Activated naive CD4-positive, alpha-beta T cell treated with anti-CD3 and anti-CD28 coated beads, Interleukin-2, amount 10 ng/mL, durations not matched to agents 7 days and 5 days (primary cell): ENCODE measurements at regions not wholly inside any gene's neighbourhood (a gene's known extent, or its start where the extent isn't known, plus 50 kb on each side); places are given as distances from the start of the nearest gene placed in this dataset.

Experiments
- CTCF ChIA-PET: fragments of 350-600 bp; sonication (Branson Sonifier 250); formaldehyde crosslinking; loops from one replicate; lab custom pipeline; 2021; ENCODE audit warnings: antibody characterized with exemption; lab: Charles Lee
- DNase-seq: peaks from one replicate; pipeline ENCODE4 v3.0.0-alpha.2; 2020
- H3K27ac Mint-ChIP-seq: one replicate; pipeline ENCODE4 v1.8.0; 2021; ENCODE audit warnings: mild to moderate bottlenecking, moderate library complexity, mixed read lengths
- H3K27me3 Mint-ChIP-seq: one replicate; pipeline ENCODE4 v1.8.0; 2021; ENCODE audit warnings: mild to moderate bottlenecking, mixed read lengths
- H3K36me3 Mint-ChIP-seq: one replicate; pipeline ENCODE4 v1.8.0; 2021; ENCODE audit warnings: mixed read lengths
- H3K4me1 Mint-ChIP-seq: one replicate; pipeline ENCODE4 v1.8.0; 2021; ENCODE audit warnings: mixed read lengths
- H3K4me3 Mint-ChIP-seq: one replicate; pipeline ENCODE4 v1.8.0; 2021; ENCODE audit warnings: mild to moderate bottlenecking, moderate library complexity, mixed read lengths
- H3K9me3 Mint-ChIP-seq: one replicate; pipeline ENCODE4 v1.8.0; 2021; ENCODE audit warnings: mixed read lengths

- no peak for DNase-seq
- no peaks in the 10 kb centered on the region for H3K4me1 Mint-ChIP-seq
- CTCF ChIA-PET = no interaction called here
- H3K27me3 Mint-ChIP-seq = no peaks in the 10 kb centered on the region
- no peak overlapping the region for H3K4me3 Mint-ChIP-seq
- peaks cover 2% of the 10 kb centered on the region for H3K9me3 Mint-ChIP-seq
- no peaks in the 10 kb centered on the region for H3K36me3 Mint-ChIP-seq
- no peak overlapping the region for H3K27ac Mint-ChIP-seq
These were observed 389.5 kb downstream of the KIF4B start for GRCh38 chr5:155402927-155403640.

- H3K27me3 Mint-ChIP-seq = no peaks in the 10 kb centered on the region
- H3K4me1 Mint-ChIP-seq = no peaks in the 10 kb centered on the region
- H3K9me3 Mint-ChIP-seq = peaks cover 2% of the 10 kb centered on the region
- CTCF ChIA-PET = no interaction called here
- H3K4me3 Mint-ChIP-seq = no peak overlapping the region
- no peak for DNase-seq
- no peak overlapping the region for H3K27ac Mint-ChIP-seq
- no peaks in the 10 kb centered on the region for H3K36me3 Mint-ChIP-seq
These were observed 393.3 kb downstream of the KIF4B start for GRCh38 chr5:155406815-155407214.

- Mint-ChIP-seq H3K4me3 (no peak overlapping the region), H3K4me1 (no peaks in the 10 kb centered on the region), H3K36me3 (no peaks in the 10 kb centered on the region), H3K27ac (no peak overlapping the region), H3K27me3 (no peaks in the 10 kb centered on the region), H3K9me3 (peaks cover 2% of the 10 kb centered on the region)
- CTCF ChIA-PET = interaction anchor here (0.6 kb wide), 1 partner anchor 822 kb away, joined by 3 read pairs; no protein-coding TSS in a partner anchor
- DNase-seq = no peak
These were observed 394.9 kb downstream of the KIF4B start for GRCh38 chr5:155408465-155408864.

- Mint-ChIP-seq H3K27me3 (no peaks in the 10 kb centered on the region), H3K4me3 (no peak overlapping the region), H3K27ac (no peak overlapping the region), H3K4me1 (no peaks in the 10 kb centered on the region), H3K36me3 (no peaks in the 10 kb centered on the region), H3K9me3 (no peaks in the 10 kb centered on the region)
- DNase-seq = no peak
- CTCF ChIA-PET = no interaction called here
These were observed 403.2 kb downstream of the KIF4B start for GRCh38 chr5:155416765-155417164.

DNA sequence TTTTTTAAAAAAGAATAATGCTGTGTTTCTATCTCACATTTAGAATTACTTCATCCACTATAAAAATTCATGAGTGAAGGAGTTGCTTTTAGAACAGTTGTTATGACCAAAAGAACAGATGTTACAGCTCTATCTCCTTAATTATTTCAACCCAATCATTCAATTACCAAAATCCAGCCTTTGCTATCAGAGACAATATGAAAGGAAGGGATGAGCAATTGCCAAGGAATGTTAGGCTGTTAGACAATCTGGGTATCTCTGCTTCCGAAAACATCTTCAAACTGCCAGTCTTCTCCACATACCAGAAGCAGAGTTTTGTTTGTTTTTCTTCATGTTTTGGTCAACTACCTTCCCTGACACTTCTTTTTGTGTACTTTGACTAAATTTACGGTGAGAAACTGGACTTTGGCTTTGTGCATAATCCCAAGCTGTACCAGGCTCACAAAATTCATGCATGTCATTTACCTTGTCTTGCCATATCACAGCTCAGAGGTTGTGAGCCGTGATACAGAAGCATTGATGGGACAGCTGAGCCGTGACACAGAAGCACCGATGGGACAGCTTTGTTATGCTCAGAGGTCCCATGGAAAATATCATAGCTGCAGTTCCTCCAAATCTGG lies 405.5 kb downstream of the KIF4B start:
- no peak overlapping the region for H3K27ac Mint-ChIP-seq
- CTCF ChIA-PET = no interaction called here
- no peak for DNase-seq
- H3K4me3 Mint-ChIP-seq = no peak overlapping the region
- H3K27me3 Mint-ChIP-seq = no peaks in the 10 kb centered on the region
- no peaks in the 10 kb centered on the region for H3K36me3 Mint-ChIP-seq
- no peaks in the 10 kb centered on the region for H3K4me1 Mint-ChIP-seq
- no peaks in the 10 kb centered on the region for H3K9me3 Mint-ChIP-seq

- no peaks in the 10 kb centered on the region for H3K9me3 Mint-ChIP-seq
- no peaks in the 10 kb centered on the region for H3K27me3 Mint-ChIP-seq
- H3K4me1 Mint-ChIP-seq = no peaks in the 10 kb centered on the region
- no peak for DNase-seq
- H3K4me3 Mint-ChIP-seq = no peak overlapping the region
- CTCF ChIA-PET = no interaction called here
- H3K36me3 Mint-ChIP-seq = no peaks in the 10 kb centered on the region
- no peak overlapping the region for H3K27ac Mint-ChIP-seq
These were observed 416.6 kb downstream of the KIF4B start for GRCh38 chr5:155430192-155430591.

DNA sequence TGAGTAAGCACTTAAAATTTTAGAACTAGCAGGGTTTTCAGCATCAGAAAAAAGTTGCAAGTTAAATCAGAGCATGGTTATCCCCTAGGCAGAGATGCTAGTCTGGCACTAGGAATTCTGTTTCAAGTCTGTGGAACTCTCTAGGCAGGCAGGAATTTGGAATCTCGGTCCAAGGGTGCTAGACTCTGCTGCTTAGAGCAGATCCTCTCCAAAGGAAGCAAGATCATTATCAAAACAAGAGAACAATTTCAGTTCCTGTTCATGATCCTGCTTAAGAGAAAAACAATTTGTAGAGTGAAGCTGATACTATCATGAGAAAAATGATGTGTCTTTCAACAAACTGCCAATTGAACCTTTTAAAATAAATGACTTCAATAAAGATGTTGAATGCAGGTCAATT lies 420.7 kb downstream of the KIF4B start:
- Mint-ChIP-seq H3K4me1 (no peaks in the 10 kb centered on the region), H3K27me3 (no peaks in the 10 kb centered on the region), H3K27ac (no peak overlapping the region), H3K4me3 (no peak overlapping the region), H3K9me3 (peaks cover 4% of the 10 kb centered on the region), H3K36me3 (no peaks in the 10 kb centered on the region)
- no peak for DNase-seq
- CTCF ChIA-PET = no interaction called here

- H3K4me3 Mint-ChIP-seq = no peak overlapping the region
- no peak for DNase-seq
- no peaks in the 10 kb centered on the region for H3K36me3 Mint-ChIP-seq
- no peaks in the 10 kb centered on the region for H3K27me3 Mint-ChIP-seq
- no peak overlapping the region for H3K27ac Mint-ChIP-seq
- peaks cover 7% of the 10 kb centered on the region for H3K9me3 Mint-ChIP-seq
- CTCF ChIA-PET = no interaction called here
- H3K4me1 Mint-ChIP-seq = no peaks in the 10 kb centered on the region
These were observed 421.1 kb downstream of the KIF4B start for GRCh38 chr5:155434681-155435080.

- Mint-ChIP-seq H3K27me3 (no peaks in the 10 kb centered on the region), H3K27ac (no peak overlapping the region), H3K9me3 (peaks cover 3% of the 10 kb centered on the region), H3K36me3 (no peaks in the 10 kb centered on the region), H3K4me3 (no peak overlapping the region), H3K4me1 (no peaks in the 10 kb centered on the region)
- DNase-seq = no peak
- CTCF ChIA-PET = no interaction called here
These were observed 428.3 kb downstream of the KIF4B start for GRCh38 chr5:155441849-155442248.

DNA sequence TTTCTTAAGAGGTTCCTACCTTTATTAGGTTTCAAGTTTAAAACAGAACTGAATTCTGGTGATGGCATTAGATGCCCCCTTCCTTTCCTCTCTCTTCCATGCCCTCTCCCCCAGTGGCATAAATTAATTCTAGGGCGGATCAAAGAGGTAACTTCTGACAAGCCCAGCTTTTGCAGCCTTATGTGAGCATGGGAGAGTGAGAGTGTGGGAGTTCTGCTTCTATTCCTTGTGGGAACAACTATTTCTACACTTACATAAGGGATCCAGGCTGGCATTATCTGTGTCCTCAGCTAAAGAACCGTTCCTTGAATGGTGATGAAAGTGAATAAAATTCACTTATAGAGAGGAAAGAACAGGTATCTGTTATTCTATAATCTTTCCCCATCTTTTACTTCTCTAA lies 437.6 kb downstream of the KIF4B start:
- H3K4me3 Mint-ChIP-seq = no peak overlapping the region
- no peaks in the 10 kb centered on the region for H3K27me3 Mint-ChIP-seq
- no peak for DNase-seq
- H3K4me1 Mint-ChIP-seq = no peaks in the 10 kb centered on the region
- CTCF ChIA-PET = no interaction called here
- H3K27ac Mint-ChIP-seq = no peak overlapping the region
- H3K9me3 Mint-ChIP-seq = no peaks in the 10 kb centered on the region
- no peaks in the 10 kb centered on the region for H3K36me3 Mint-ChIP-seq

- CTCF ChIA-PET = no interaction called here
- no peak overlapping the region for H3K27ac Mint-ChIP-seq
- no peak overlapping the region for H3K4me3 Mint-ChIP-seq
- DNase-seq = no peak
- no peaks in the 10 kb centered on the region for H3K36me3 Mint-ChIP-seq
- H3K9me3 Mint-ChIP-seq = no peaks in the 10 kb centered on the region
- H3K4me1 Mint-ChIP-seq = no peaks in the 10 kb centered on the region
- H3K27me3 Mint-ChIP-seq = no peaks in the 10 kb centered on the region
These were observed 442.4 kb downstream of the KIF4B start for GRCh38 chr5:155455791-155456514.

DNA sequence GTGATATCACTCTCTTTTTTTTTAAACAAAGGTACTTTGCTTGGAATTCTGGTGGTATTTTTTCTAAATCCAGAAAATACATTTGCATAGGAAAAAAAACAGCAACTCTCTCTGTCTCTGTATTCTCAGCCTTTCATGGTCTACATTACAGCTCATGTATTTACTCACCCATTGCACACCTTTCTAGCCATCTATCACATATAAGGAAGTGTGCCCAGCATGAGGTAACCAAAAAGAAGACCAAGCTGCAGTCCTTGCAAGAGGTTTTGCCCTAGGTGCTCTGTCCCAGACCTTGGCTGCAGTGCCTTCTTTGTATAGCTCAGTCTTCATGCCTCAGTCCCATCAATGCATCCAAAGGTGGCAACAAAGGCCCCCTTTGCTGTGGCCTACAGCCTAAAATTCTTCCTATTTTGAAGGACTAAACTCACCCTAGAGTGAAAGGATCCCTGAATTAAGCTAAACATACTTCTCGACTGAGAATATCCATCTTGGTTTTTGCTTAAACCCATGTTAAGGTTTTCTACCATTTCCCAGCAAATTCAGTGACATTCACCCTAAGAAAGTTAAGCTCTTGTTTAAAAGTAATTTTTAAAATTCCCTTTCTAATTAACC lies 446.4 kb downstream of the KIF4B start:
- Mint-ChIP-seq H3K36me3 (no peaks in the 10 kb centered on the region), H3K27me3 (no peaks in the 10 kb centered on the region), H3K4me1 (no peaks in the 10 kb centered on the region), H3K9me3 (no peaks in the 10 kb centered on the region), H3K27ac (no peak overlapping the region), H3K4me3 (no peak overlapping the region)
- CTCF ChIA-PET = no interaction called here
- no peak for DNase-seq

DNA sequence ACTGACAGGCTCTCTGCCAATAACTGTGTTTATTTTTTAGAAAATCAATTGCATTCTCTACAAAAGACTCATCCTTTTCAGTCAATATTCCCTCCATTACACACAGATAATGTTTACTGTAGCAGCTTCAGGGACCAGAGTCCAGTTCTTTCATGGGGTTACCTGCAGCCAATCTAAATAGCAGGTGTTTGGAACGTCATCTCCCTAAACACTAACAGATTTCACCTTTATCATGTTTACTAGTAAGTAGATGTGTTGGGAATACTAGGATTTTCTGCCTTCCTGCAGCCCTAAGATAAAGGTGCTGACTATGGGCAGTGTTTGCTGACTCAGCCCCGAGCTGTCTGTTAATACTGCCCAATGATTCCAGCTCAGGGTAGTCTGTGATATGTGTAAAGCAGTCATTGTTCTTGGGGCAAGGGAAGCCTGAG lies 447.0 kb downstream of the KIF4B start:
- Mint-ChIP-seq H3K27ac (no peak overlapping the region), H3K4me3 (no peak overlapping the region), H3K27me3 (no peaks in the 10 kb centered on the region), H3K9me3 (no peaks in the 10 kb centered on the region), H3K36me3 (no peaks in the 10 kb centered on the region), H3K4me1 (no peaks in the 10 kb centered on the region)
- DNase-seq = no peak
- CTCF ChIA-PET = no interaction called here

- CTCF ChIA-PET = no interaction called here
- H3K36me3 Mint-ChIP-seq = no peaks in the 10 kb centered on the region
- H3K27ac Mint-ChIP-seq = no peak overlapping the region
- no peaks in the 10 kb centered on the region for H3K9me3 Mint-ChIP-seq
- no peaks in the 10 kb centered on the region for H3K27me3 Mint-ChIP-seq
- H3K4me1 Mint-ChIP-seq = no peaks in the 10 kb centered on the region
- H3K4me3 Mint-ChIP-seq = no peak overlapping the region
- no peak for DNase-seq
These were observed 447.7 kb downstream of the KIF4B start for GRCh38 chr5:155461304-155461703.
